Adrenal gland (tissue), 9 donors: ENCODE measurements at regions not wholly inside any gene's neighbourhood (a gene's known extent, or its start where the extent isn't known, plus 50 kb on each side); places are given as distances from the start of the nearest gene placed in this dataset.

Experiments used
- DNase-seq, 7 donors: peaks; one replicate each; pipeline ENCODE4 v3.0.0-alpha.2; 2019 to 2020
- H3K27ac ChIP-seq, 5 donors: fragments of 200-600 bp; sonication (generic) in 4 of 5; 1 replicate in 3 of 5; 2 replicates in 2 of 5; pipeline versions ENCODE4 v1.5.1 to v1.8.0; 2016 to 2020; ENCODE audit warnings: mild to moderate bottlenecking in 1 of 5
- H3K27me3 ChIP-seq: fragments of 200-600 bp; 2 replicates; pipeline ENCODE4 v1.8.0; 2021
- H3K36me3 ChIP-seq, 2 donors: fragments of 200-600 bp; replicated peaks in 1 of 2; 1 replicate in 1 of 2; 2 replicates in 1 of 2; pipeline versions ENCODE4 v1.5.1 to v1.8.0; 2018 to 2022
- H3K4me1 ChIP-seq, 2 donors: fragments of 200-600 bp; replicated peaks in 1 of 2; 1 replicate in 1 of 2; 2 replicates in 1 of 2; pipeline versions ENCODE4 v1.5.1 to v1.8.0; 2018 to 2021
- H3K4me3 ChIP-seq, 4 donors: fragments of 200-600 bp; sonication (generic) in 3 of 4; one replicate each; pipeline ENCODE4 v1.5.1; 2016 to 2018
- H3K9me3 ChIP-seq, 3 donors: fragments of 200-600 bp; sonication (generic) in 1 of 3; replicated peaks in 1 of 3; 1 replicate in 2 of 3; 2 replicates in 1 of 3; pipeline versions ENCODE4 v1.5.1 to v1.8.0; 2016 to 2021
- POLR2A ChIP-seq, 2 donors: fragments of 450-650 bp; IDR thresholded peaks; one replicate each; pipeline ENCODE4 v1.6.1; 2017; ENCODE audit warnings: antibody characterized with exemption in 2 of 2, mild to moderate bottlenecking in 2 of 2, moderate library complexity in 1 of 2
- WGBS, 4 donors: extraction: QIAGEN DNeasy Blood & Tissue Kit in 2 of 4; methylation state at CpG; one replicate each; pipeline versions ENCODE4 v1.1.5 to v1.1.7; 2013 to 2017; 5-methylcytosine and 5-hydroxymethylcytosine counted together
- intact Hi-C, 2 donors: fragments of 100-400 bp; cut with DNase I; formaldehyde crosslinking; loops; one replicate each; pipeline versions ENCODE4 v1.14.1 to v1.15.0; 2022 to 2023
- TF ChIP-seq, protein P1 (sequence below), 6 experiments: fragments of 450-650 bp in 4 of 6; fragments of 200-600 bp in 2 of 6; sonication (generic) in 1 of 6; IDR thresholded peaks; 1 replicate in 5 of 6; 2 replicates in 1 of 6; pipeline versions ENCODE4 v1.5.1 to v1.8.0; 2016 to 2021; ENCODE audit warnings: antibody characterized with exemption in 6 of 6, mild to moderate bottlenecking in 2 of 6, moderate library complexity in 1 of 6
- donor health status: healthy with polysubstance abuse.
- donor health status: Bipolar disorder and iron deficiency.
- donor health status: DM: yes; HTN: yes; CAD: no.
- donor health status: DM: no; HTN: no; CAD: no.
- donor health status: DM: no; HTN: no; CAD: no.

- intact Hi-C loops: no loop called here
- DNase-seq: no peak
- Histone ChIP-seq H3K27me3 (no peaks in the 10 kb centered on the region), H3K9me3 (no peaks in the 10 kb centered on the region), H3K4me3 (no peak overlapping the region), H3K27ac (no peak overlapping the region), H3K4me1 (no peaks in the 10 kb centered on the region), H3K36me3 (no peaks in the 10 kb centered on the region)
- 83 to 96% (median 92%) methylated on average over 4 of the region's 4 CpGs for WGBS, 4 donors
- TF ChIP-seq, protein P1, sequence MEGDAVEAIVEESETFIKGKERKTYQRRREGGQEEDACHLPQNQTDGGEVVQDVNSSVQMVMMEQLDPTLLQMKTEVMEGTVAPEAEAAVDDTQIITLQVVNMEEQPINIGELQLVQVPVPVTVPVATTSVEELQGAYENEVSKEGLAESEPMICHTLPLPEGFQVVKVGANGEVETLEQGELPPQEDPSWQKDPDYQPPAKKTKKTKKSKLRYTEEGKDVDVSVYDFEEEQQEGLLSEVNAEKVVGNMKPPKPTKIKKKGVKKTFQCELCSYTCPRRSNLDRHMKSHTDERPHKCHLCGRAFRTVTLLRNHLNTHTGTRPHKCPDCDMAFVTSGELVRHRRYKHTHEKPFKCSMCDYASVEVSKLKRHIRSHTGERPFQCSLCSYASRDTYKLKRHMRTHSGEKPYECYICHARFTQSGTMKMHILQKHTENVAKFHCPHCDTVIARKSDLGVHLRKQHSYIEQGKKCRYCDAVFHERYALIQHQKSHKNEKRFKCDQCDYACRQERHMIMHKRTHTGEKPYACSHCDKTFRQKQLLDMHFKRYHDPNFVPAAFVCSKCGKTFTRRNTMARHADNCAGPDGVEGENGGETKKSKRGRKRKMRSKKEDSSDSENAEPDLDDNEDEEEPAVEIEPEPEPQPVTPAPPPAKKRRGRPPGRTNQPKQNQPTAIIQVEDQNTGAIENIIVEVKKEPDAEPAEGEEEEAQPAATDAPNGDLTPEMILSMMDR (IDR thresholded peaks at IDR 0.05): no peak
- TF ChIP-seq POLR2A (IDR thresholded peaks at IDR 0.05): no peak
These were observed 205.5 kb downstream of the PHETA1 start for GRCh38 chr12:111163422-111163821.

- no peaks in the 10 kb centered on the region for H3K36me3 ChIP-seq
- no peaks in the 10 kb centered on the region for H3K4me1 ChIP-seq
- no peak for DNase-seq
- no peak overlapping the region for H3K27ac ChIP-seq
- no peaks in the 10 kb centered on the region for H3K9me3 ChIP-seq
- TF ChIP-seq POLR2A (IDR thresholded peaks at IDR 0.05): no peak
- TF ChIP-seq, protein P1 (IDR thresholded peaks at IDR 0.05): no peak
- WGBS, 4 donors: 95 to 100% (median 96%) methylated on average over 3 to 7 of the region's 7 CpGs
- intact Hi-C loops: no loop called here
- H3K4me3 ChIP-seq: no peak overlapping the region
- no peaks in the 10 kb centered on the region for H3K27me3 ChIP-seq
These were observed 207.0 kb downstream of the PHETA1 start for GRCh38 chr12:111161898-111162297.

GRCh38 chr12:111160350-111161241 lies 208.3 kb downstream of the PHETA1 start:
- no peaks in the 10 kb centered on the region for H3K9me3 ChIP-seq
- intact Hi-C loops: no loop called here
- DNase-seq: no peak
- H3K4me3 ChIP-seq: no peak overlapping the region
- H3K4me1 ChIP-seq: no peaks in the 10 kb centered on the region
- H3K36me3 ChIP-seq: no peaks in the 10 kb centered on the region
- TF ChIP-seq POLR2A (IDR thresholded peaks at IDR 0.05): no peak
- TF ChIP-seq, protein P1 (IDR thresholded peaks at IDR 0.05): no peak
- 70 to 83% (median 82%) methylated on average over 25 of the region's 25 CpGs for WGBS, 4 donors
- H3K27ac ChIP-seq: no peak overlapping the region
- peaks cover 7% of the 10 kb centered on the region for H3K27me3 ChIP-seq

DNA sequence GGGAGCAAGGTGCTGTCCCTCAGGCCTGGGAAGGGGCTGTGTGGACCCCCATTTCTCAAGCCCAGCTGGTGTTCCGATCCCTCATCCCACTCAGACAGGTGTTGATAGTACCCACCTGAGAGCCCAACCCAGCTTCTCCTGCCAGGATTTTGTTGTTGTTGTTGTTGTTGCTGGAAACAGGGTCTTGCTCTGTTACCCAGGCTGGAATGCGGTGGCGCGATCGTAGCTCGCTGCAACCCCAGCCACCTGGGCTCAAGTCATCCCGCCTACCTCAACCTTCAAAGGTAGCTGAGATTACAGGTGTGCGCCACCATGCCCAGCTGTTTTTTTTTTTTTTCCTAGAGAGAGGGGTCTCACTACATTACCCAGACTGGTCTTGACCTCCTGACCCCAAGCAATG lies 209.9 kb downstream of the PHETA1 start:
- no peak overlapping the region for H3K27ac ChIP-seq
- H3K4me3 ChIP-seq: no peak overlapping the region
- TF ChIP-seq, protein P1 (IDR thresholded peaks at IDR 0.05): no peak
- TF ChIP-seq POLR2A (IDR thresholded peaks at IDR 0.05): no peak
- H3K27me3 ChIP-seq: peaks cover 7% of the 10 kb centered on the region
- 89 to 98% (median 92%) methylated on average over 7 to 8 of the region's 8 CpGs for WGBS, 4 donors
- no peak for DNase-seq
- no peaks in the 10 kb centered on the region for H3K36me3 ChIP-seq
- H3K4me1 ChIP-seq: no peaks in the 10 kb centered on the region
- intact Hi-C loops: no loop called here
- no peaks in the 10 kb centered on the region for H3K9me3 ChIP-seq
